ENCODE measurements at regions not wholly inside any gene's neighbourhood (a gene's known extent, or its start where the extent isn't known, plus 50 kb on each side); places are given as distances from the start of the nearest gene placed in this dataset.
"Not testable (repeated sequence)": the region's sequence is repeated elsewhere in the genome, so short reads cannot be mapped to it uniquely, and the experiment has no call there.

GRCh38 chrY:18631610-18632009 is 85.1 kb downstream of the HSFY1 start:
- H3K79me2 ChIP-seq (replicated peaks; ENCODE audit: insufficient read depth); H3K27me3 Mint-ChIP-seq (ENCODE audit: insufficient read depth, low read depth, poor library complexity); H3K9me2 ChIP-seq (ENCODE audit: insufficient read depth); H3K9me3 Mint-ChIP-seq; H3K4me1 ChIP-seq (ENCODE audit: insufficient read depth); H3K27ac Mint-ChIP-seq; H3K36me3 ChIP-seq (ENCODE audit: insufficient read depth); H3F3A ChIP-seq (replicated peaks; ENCODE audit: low read depth); H2AFZ ChIP-seq; H3K4me3 ChIP-seq; ATAC-seq; H3K4me1 Mint-ChIP-seq; DNase-seq (ENCODE audit: low spot score); H3K27me3 ChIP-seq (ENCODE audit: insufficient read depth); H3K4me2 ChIP-seq; H3K36me3 Mint-ChIP-seq (ENCODE audit: low read depth); H3K4me3 Mint-ChIP-seq; H3K27ac ChIP-seq (ENCODE audit: low read depth); H4K20me1 ChIP-seq (replicated peaks; ENCODE audit: insufficient read depth): not testable (repeated sequence)

- H3K27ac Mint-ChIP-seq, result no peak overlapping the region
- no peak overlapping the region for H3K4me3 ChIP-seq
- no peaks in the 10 kb centered on the region for H4K20me1 ChIP-seq (replicated peaks; ENCODE audit: insufficient read depth)
- peaks cover 18% of the 10 kb centered on the region for H3K4me1 ChIP-seq (ENCODE audit: insufficient read depth)
- H3K79me2 ChIP-seq (replicated peaks; ENCODE audit: insufficient read depth), result no peaks in the 10 kb centered on the region
- no peaks in the 10 kb centered on the region for H3K36me3 ChIP-seq (ENCODE audit: insufficient read depth)
- H3K27me3 ChIP-seq (ENCODE audit: insufficient read depth), result no peaks in the 10 kb centered on the region
- H3K4me3 Mint-ChIP-seq, result no peak overlapping the region
- H3K4me1 Mint-ChIP-seq, result peaks cover 15% of the 10 kb centered on the region; the same call in 2 of the 3 replicates
- no peaks in the 10 kb centered on the region for H3K9me3 Mint-ChIP-seq
- ATAC-seq (no peak), DNase-seq (ENCODE audit: low spot score) (no peak)
- H3K36me3 Mint-ChIP-seq (ENCODE audit: low read depth), result no peaks in the 10 kb centered on the region
- H3K27me3 Mint-ChIP-seq (ENCODE audit: insufficient read depth, low read depth, poor library complexity), result no peaks in the 10 kb centered on the region
- H3K9me2 ChIP-seq (ENCODE audit: insufficient read depth), result no peaks in the 10 kb centered on the region
- no peak overlapping the region for H2AFZ ChIP-seq
- no peak overlapping the region for H3K27ac ChIP-seq (ENCODE audit: low read depth)
- no peak overlapping the region for H3K4me2 ChIP-seq
- no peaks in the 10 kb centered on the region for H3F3A ChIP-seq (replicated peaks; ENCODE audit: low read depth)
- TF ChIP-seq REST (IDR thresholded peaks at IDR 0.05; ENCODE audit: unreplicated experiment), result no peak
- TF ChIP-seq EZH2phosphoT487 (IDR thresholded peaks at IDR 0.05; ENCODE audit: unreplicated experiment), result no peak
- no peak for TF ChIP-seq STAT1 (IDR thresholded peaks at IDR 0.05; ENCODE audit: unreplicated experiment)
- TF ChIP-seq ZNF462 (CRISPR knock-in tag; IDR thresholded peaks at IDR 0.05), result no peak
- TF ChIP-seq POLR2AphosphoS5 (IDR thresholded peaks at IDR 0.05; ENCODE audit: low read depth), result no peak
- no peak for TF ChIP-seq JUNB (IDR thresholded peaks at IDR 0.05; ENCODE audit: unreplicated experiment)
- TF ChIP-seq NANOG (IDR thresholded peaks at IDR 0.05; ENCODE audit: borderline replicate concordance), result no peak
- no peak for TF ChIP-seq EZH2 (IDR thresholded peaks at IDR 0.05; ENCODE audit: low read depth, unreplicated experiment)
- no peak for TF ChIP-seq CTCF (conservative IDR thresholded peaks at IDR 0.05; ENCODE audit: low read depth in 2 of 2)
- no peak for TF ChIP-seq ZNF331 (CRISPR knock-in tag; IDR thresholded peaks at IDR 0.05; ENCODE audit: low read depth)
- TF ChIP-seq ETS1 (IDR thresholded peaks at IDR 0.05), result no peak
Observed at GRCh38 chrY:18650746-18651145, 104.2 kb downstream of the HSFY1 start.
